ENCODE measurements at regions not wholly inside any gene's neighbourhood (a gene's known extent, or its start where the extent isn't known, plus 50 kb on each side); places are given as distances from the start of the nearest gene placed in this dataset.

- DNase-seq = no peak
These were observed 88.8 kb upstream of the SNTG2 start for GRCh38 chr2:861655-862354.

GRCh38 chr2:860259-860855 lies 90.3 kb upstream of the SNTG2 start:
- DNase-seq = no peak

- DNase-seq = no peak
These were observed 92.0 kb upstream of the SNTG2 start for GRCh38 chr2:858646-859045.

- DNase-seq = no peak
These were observed 92.7 kb upstream of the SNTG2 start for GRCh38 chr2:857937-858336.

GRCh38 chr2:857081-857480 lies 93.6 kb upstream of the SNTG2 start:
- DNase-seq = no peak

GRCh38 chr2:856456-856855 lies 94.2 kb upstream of the SNTG2 start:
- no peak for DNase-seq

GRCh38 chr2:856041-856440 lies 94.6 kb upstream of the SNTG2 start:
- no peak for DNase-seq

GRCh38 chr2:855177-855576 lies 95.5 kb upstream of the SNTG2 start:
- no peak for DNase-seq

- DNase-seq = peak in 5 of 56 donors; percentile 2 to 34 (median 14)
These were observed 96.2 kb upstream of the SNTG2 start for GRCh38 chr2:854460-854859.

- DNase-seq = no peak
These were observed 97.3 kb upstream of the SNTG2 start for GRCh38 chr2:853203-853870.

- DNase-seq = no peak
These were observed 98.5 kb upstream of the SNTG2 start for GRCh38 chr2:852168-852567.

- no peak for DNase-seq
These were observed 99.0 kb upstream of the SNTG2 start for GRCh38 chr2:851680-852079.

GRCh38 chr2:851078-851477 lies 99.6 kb upstream of the SNTG2 start:
- DNase-seq = no peak

GRCh38 chr2:850429-850828 lies 100.2 kb upstream of the SNTG2 start:
- no peak for DNase-seq

GRCh38 chr2:848099-848498 lies 102.5 kb upstream of the SNTG2 start:
- no peak for DNase-seq

GRCh38 chr2:847669-848068 lies 103.0 kb upstream of the SNTG2 start:
- no peak for DNase-seq

- no peak for DNase-seq
These were observed 105.9 kb upstream of the SNTG2 start for GRCh38 chr2:844715-845114.

- no peak for DNase-seq
These were observed 108.4 kb upstream of the SNTG2 start for GRCh38 chr2:842151-842803.

- DNase-seq = no peak
These were observed 109.6 kb upstream of the SNTG2 start for GRCh38 chr2:841036-841435.

- DNase-seq = no peak
These were observed 116.4 kb upstream of the SNTG2 start for GRCh38 chr2:834233-834632.

- DNase-seq = no peak
These were observed 117.5 kb upstream of the SNTG2 start for GRCh38 chr2:833180-833579.

- DNase-seq = no peak
These were observed 118.0 kb upstream of the SNTG2 start for GRCh38 chr2:832635-833034.

Measured in nucleus accumbens (tissue), 56 donors.